ENCODE measurements at regions not wholly inside any gene's neighbourhood (a gene's known extent, or its start where the extent isn't known, plus 50 kb on each side); places are given as distances from the start of the nearest gene placed in this dataset.

DNA sequence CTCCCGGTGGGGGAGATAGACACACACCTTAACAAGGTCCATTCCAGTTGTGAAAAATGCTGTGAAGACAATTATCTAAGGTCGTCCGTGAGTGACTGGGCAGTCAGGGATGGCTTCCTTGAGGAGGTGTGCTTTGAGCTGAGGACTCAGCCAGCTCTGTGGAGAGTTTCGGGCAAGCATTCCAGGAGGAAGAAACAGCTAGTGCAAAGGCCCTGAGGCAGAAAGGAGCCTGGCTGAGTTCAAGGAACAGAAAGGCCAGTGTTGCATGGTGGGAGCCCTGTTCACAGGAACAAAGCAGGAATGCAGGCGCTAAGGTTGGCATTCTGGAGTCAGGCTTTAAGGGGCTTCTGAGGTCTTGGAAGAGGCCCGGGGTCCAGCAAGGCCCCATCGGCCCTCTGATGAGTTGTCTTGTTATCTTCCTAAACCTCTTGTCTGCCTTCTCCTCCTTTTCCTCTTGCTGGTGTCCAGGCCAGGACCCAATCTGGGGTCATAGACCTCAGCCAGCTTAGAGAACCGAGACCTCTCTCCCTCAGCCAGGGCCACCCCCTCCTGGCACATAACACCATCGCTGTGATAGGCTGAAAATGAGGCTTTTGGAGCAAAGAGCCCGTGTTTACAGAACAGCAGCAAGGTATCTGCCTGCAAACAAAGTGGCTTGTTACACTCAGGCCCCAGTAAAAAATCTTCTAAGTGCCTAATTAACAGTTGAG, 270.2 kb upstream of the MVB12B start:
- TF ChIP-seq CTCF (IDR thresholded peaks at IDR 0.05 in 2 of 3, conservative IDR thresholded peaks at IDR 0.05 in 1 of 3; ENCODE audit: insufficient read depth in 2 of 3, low read depth in 1 of 3, low read length in 3 of 3) (no peak), E2F6 (IDR thresholded peaks at IDR 0.05; ENCODE audit: borderline replicate concordance in 1 of 2, extremely low read depth in 1 of 2, insufficient read depth in 1 of 2, insufficient read length in 1 of 2, low read depth in 1 of 2, low read length in 1 of 2, poor library complexity in 1 of 2, severe bottlenecking in 1 of 2) (no peak)

Data from K562 (cell line).